Breast epithelium (tissue), 3 donors: ENCODE measurements at regions not wholly inside any gene's neighbourhood (a gene's known extent, or its start where the extent isn't known, plus 50 kb on each side); places are given as distances from the start of the nearest gene placed in this dataset.

Source experiments
- POLR2AphosphoS5 ChIP-seq, 3 donors: sonication (generic); formaldehyde crosslinking; IDR thresholded peaks; one replicate each; pipeline ENCODE4 v1.6.1; 2017; ENCODE audit warnings: antibody characterized with exemption in 3 of 3
- TF ChIP-seq, protein P1 (sequence below), 3 donors: fragments of 450-650 bp; IDR thresholded peaks; one replicate each; pipeline ENCODE4 v1.5.1; 2016 to 2017; ENCODE audit warnings: antibody characterized with exemption in 3 of 3, mild to moderate bottlenecking in 3 of 3, moderate library complexity in 3 of 3

DNA sequence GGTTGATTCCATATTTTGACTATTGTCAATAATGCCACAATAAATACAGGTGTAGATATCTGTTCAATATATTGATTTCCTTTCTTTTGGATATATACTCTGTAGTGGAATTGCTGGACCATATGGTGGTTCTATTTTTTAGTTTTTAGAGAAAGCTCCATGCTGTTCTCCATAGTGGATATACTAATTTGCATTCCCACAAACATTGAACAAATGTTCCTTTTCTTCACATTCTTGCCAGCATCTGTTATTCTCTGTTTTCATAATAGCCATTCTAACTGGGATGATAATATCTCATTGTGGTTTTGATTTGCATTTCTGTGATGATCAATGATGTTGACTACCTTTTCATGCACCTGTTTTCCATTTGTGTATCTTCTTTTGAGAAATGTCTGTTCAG is 973.7 kb downstream of the REEP3 start:
- TF ChIP-seq, protein P1, sequence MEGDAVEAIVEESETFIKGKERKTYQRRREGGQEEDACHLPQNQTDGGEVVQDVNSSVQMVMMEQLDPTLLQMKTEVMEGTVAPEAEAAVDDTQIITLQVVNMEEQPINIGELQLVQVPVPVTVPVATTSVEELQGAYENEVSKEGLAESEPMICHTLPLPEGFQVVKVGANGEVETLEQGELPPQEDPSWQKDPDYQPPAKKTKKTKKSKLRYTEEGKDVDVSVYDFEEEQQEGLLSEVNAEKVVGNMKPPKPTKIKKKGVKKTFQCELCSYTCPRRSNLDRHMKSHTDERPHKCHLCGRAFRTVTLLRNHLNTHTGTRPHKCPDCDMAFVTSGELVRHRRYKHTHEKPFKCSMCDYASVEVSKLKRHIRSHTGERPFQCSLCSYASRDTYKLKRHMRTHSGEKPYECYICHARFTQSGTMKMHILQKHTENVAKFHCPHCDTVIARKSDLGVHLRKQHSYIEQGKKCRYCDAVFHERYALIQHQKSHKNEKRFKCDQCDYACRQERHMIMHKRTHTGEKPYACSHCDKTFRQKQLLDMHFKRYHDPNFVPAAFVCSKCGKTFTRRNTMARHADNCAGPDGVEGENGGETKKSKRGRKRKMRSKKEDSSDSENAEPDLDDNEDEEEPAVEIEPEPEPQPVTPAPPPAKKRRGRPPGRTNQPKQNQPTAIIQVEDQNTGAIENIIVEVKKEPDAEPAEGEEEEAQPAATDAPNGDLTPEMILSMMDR (IDR thresholded peaks at IDR 0.05) = no peak
- no peak for TF ChIP-seq POLR2AphosphoS5 (IDR thresholded peaks at IDR 0.05)
